H9 (cell line): ENCODE measurements at regions not wholly inside any gene's neighbourhood (a gene's known extent, or its start where the extent isn't known, plus 50 kb on each side); places are given as distances from the start of the nearest gene placed in this dataset.

ENCODE experiments used
- DNase-seq: peaks from one replicate; pipeline ENCODE4 v3.0.0-alpha.2; 2017
- H2AFZ ChIP-seq: one replicate; pipeline ENCODE4 v1.6.1; 2013; ENCODE audit warnings: mild to moderate bottlenecking, low read length, control low read depth, moderate library complexity
- H2AK5ac ChIP-seq: 2 replicates; pipeline ENCODE4 v1.6.1; 2013; ENCODE audit warnings: low read length, control low read depth, mixed read lengths; ENCODE audit not compliant: insufficient read length
- H2BK120ac ChIP-seq: one replicate; pipeline ENCODE4 v1.6.1; 2013; ENCODE audit warnings: low read depth, mild to moderate bottlenecking, low read length, control low read depth, inconsistent platforms; ENCODE audit not compliant: poor library complexity, severe bottlenecking
- H2BK12ac ChIP-seq: 2 replicates; pipeline ENCODE4 v1.6.1; 2013; ENCODE audit warnings: low read length, control low read depth, mixed read lengths, low read depth; ENCODE audit not compliant: insufficient read length
- H2BK15ac ChIP-seq: 2 replicates; pipeline ENCODE4 v1.6.1; 2013; ENCODE audit warnings: low read depth, low read length, control low read depth
- H2BK20ac ChIP-seq: one replicate; pipeline ENCODE4 v1.6.1; 2013; ENCODE audit warnings: low read depth, mild to moderate bottlenecking, low read length, control low read depth, inconsistent platforms; ENCODE audit not compliant: poor library complexity, severe bottlenecking
- H2BK5ac ChIP-seq: 2 replicates; pipeline ENCODE4 v1.6.1; 2013; ENCODE audit warnings: low read length, control low read depth, mixed read lengths; ENCODE audit not compliant: insufficient read length
- H3K14ac ChIP-seq: 2 replicates; pipeline ENCODE4 v1.6.1; 2013; ENCODE audit warnings: low read length, control low read depth; ENCODE audit not compliant: insufficient read depth
- H3K18ac ChIP-seq: 2 replicates; pipeline ENCODE4 v1.6.1; 2013; ENCODE audit warnings: low read depth, mild to moderate bottlenecking, mixed read lengths, low read length, control low read depth; ENCODE audit not compliant: insufficient read length
- H3K23ac ChIP-seq: 2 replicates; pipeline ENCODE4 v1.6.1; 2013; ENCODE audit warnings: low read length, control low read depth, mixed read lengths, low read depth; ENCODE audit not compliant: insufficient read length
- H3K23me2 ChIP-seq: 2 replicates; pipeline ENCODE4 v1.6.1; 2013; ENCODE audit warnings: low read depth, mild to moderate bottlenecking, mixed read lengths, low read length, control low read depth; ENCODE audit not compliant: insufficient read length, poor library complexity, severe bottlenecking
- H3K27ac ChIP-seq: 2 replicates; pipeline ENCODE4 v1.5.1; 2013; ENCODE audit warnings: low read length, control low read depth, mixed read lengths, low read depth; ENCODE audit not compliant: insufficient read length
- H3K27me3 ChIP-seq: 2 replicates; pipeline ENCODE4 v1.6.1; 2013; ENCODE audit warnings: low read length, control low read depth, inconsistent platforms; ENCODE audit not compliant: insufficient read depth
- H3K4ac ChIP-seq: 2 replicates; pipeline ENCODE4 v1.6.1; 2013; ENCODE audit warnings: low read depth, mild to moderate bottlenecking, control low read depth, inconsistent platforms, low read length, moderate library complexity
- H3K4me1 ChIP-seq: 2 replicates; pipeline ENCODE4 v1.6.1; 2013; ENCODE audit warnings: low read length, control low read depth, inconsistent platforms; ENCODE audit not compliant: insufficient read depth
- H3K4me2 ChIP-seq: 2 replicates; pipeline ENCODE4 v1.6.1; 2013; ENCODE audit warnings: low read length, control low read depth, mixed read lengths; ENCODE audit not compliant: insufficient read length, insufficient read depth
- H3K56ac ChIP-seq: 2 replicates; pipeline ENCODE4 v1.6.1; 2013; ENCODE audit warnings: low read depth, mild to moderate bottlenecking, mixed read lengths, low read length, control low read depth; ENCODE audit not compliant: insufficient read length
- H3K79me1 ChIP-seq: 2 replicates; pipeline ENCODE4 v1.6.1; 2013; ENCODE audit warnings: low read depth, mild to moderate bottlenecking, moderate library complexity, low read length, control low read depth, inconsistent platforms; ENCODE audit not compliant: insufficient read depth, poor library complexity, severe bottlenecking
- H3K79me2 ChIP-seq: 2 replicates; pipeline ENCODE4 v1.6.1; 2013; ENCODE audit warnings: low read length, control low read depth, inconsistent platforms; ENCODE audit not compliant: insufficient read depth
- H3K9ac ChIP-seq: 2 replicates; pipeline ENCODE4 v1.6.1; 2013; ENCODE audit warnings: low read length, control low read depth, mixed read lengths; ENCODE audit not compliant: insufficient read length; ENCODE audit errors: extremely low read depth
- H3K9me3 ChIP-seq: one replicate; pipeline ENCODE4 v1.6.1; 2013; ENCODE audit warnings: low read depth, low read length, inconsistent platforms; ENCODE audit not compliant: control insufficient read depth
- H3T11ph ChIP-seq: one replicate; pipeline ENCODE4 v1.6.1; 2013; ENCODE audit warnings: mild to moderate bottlenecking, low read length, control low read depth, inconsistent platforms
- H4K20me1 ChIP-seq: one replicate; pipeline ENCODE4 v1.6.1; 2013; ENCODE audit not compliant: control insufficient read depth, insufficient read length, insufficient read depth
- H4K5ac ChIP-seq: 2 replicates; pipeline ENCODE4 v1.6.1; 2013; ENCODE audit warnings: low read depth, mild to moderate bottlenecking, mixed read lengths, low read length, control low read depth; ENCODE audit not compliant: insufficient read length
- H4K8ac ChIP-seq: replicated peaks from 2 replicates; pipeline ENCODE4 v1.6.1; 2013; ENCODE audit warnings: low read length, control low read depth, mixed read lengths, low read depth; ENCODE audit not compliant: insufficient read length
- H4K91ac ChIP-seq: 2 replicates; pipeline ENCODE4 v1.6.1; 2013; ENCODE audit warnings: low read depth, mild to moderate bottlenecking, moderate library complexity, mixed read lengths, low read length, control low read depth; ENCODE audit not compliant: insufficient read length
- H3K27ac Mint-ChIP-seq, 3 experiments: 2 replicates in 2 of 3; 3 replicates in 1 of 3; pipeline ENCODE4 v1.8.0; 2020 to 2021; ENCODE audit warnings: mixed read lengths in 3 of 3, mild to moderate bottlenecking in 1 of 3, moderate library complexity in 1 of 3
- H3K27me3 Mint-ChIP-seq: 2 replicates; pipeline ENCODE4 v1.8.0; 2021; ENCODE audit warnings: low read depth, mild to moderate bottlenecking, moderate library complexity, mixed read lengths
- H3K36me3 Mint-ChIP-seq, 3 experiments: 2 replicates in 2 of 3; 3 replicates in 1 of 3; pipeline ENCODE4 v1.8.0; 2020 to 2021; ENCODE audit warnings: low read depth in 3 of 3, mixed read lengths in 3 of 3; ENCODE audit not compliant: insufficient read depth in 1 of 3
- H3K4me1 Mint-ChIP-seq, 2 experiments: 2 replicates each; pipeline ENCODE4 v1.8.0; 2020; ENCODE audit warnings: mixed read lengths in 2 of 2
- H3K4me3 Mint-ChIP-seq, 2 experiments: 2 replicates in 1 of 2; 3 replicates in 1 of 2; pipeline ENCODE4 v1.8.0; 2020 to 2021; ENCODE audit warnings: mild to moderate bottlenecking in 2 of 2, mixed read lengths in 2 of 2, moderate library complexity in 1 of 2
- H3K9me3 Mint-ChIP-seq, 2 experiments: 2 replicates in 1 of 2; 3 replicates in 1 of 2; pipeline ENCODE4 v1.8.0; 2020; ENCODE audit warnings: mild to moderate bottlenecking in 2 of 2, mixed read lengths in 2 of 2, moderate library complexity in 1 of 2
- CTCF ChIP-seq: fragments of 200-600 bp; sonication (generic); conservative IDR thresholded peaks from 3 replicates; pipeline ENCODE4 v1.8.0; 2021; ENCODE audit warnings: antibody characterized with exemption, mild to moderate bottlenecking
- WGBS: extraction: QIAGEN DNeasy Blood & Tissue Kit; methylation state at CpG from one replicate; pipeline ENCODE4 v1.1.7; 2013; ENCODE audit warnings: missing lambda C conversion rate, low lambda C conversion rate, mixed read lengths; ENCODE audit not compliant: insufficient read length; ENCODE audit errors: extremely low coverage; 5-methylcytosine and 5-hydroxymethylcytosine counted together

GRCh38 chr13:55617241-55617640 lies 1523.5 kb upstream of the PRR20A start:
- Histone ChIP-seq H3K4ac (no peak overlapping the region), H2BK5ac (no peak overlapping the region), H4K91ac (no peak overlapping the region), H2BK12ac (no peak overlapping the region), H2AK5ac (no peak overlapping the region), H3K23me2 (no peaks in the 10 kb centered on the region), H3T11ph (no peak overlapping the region), H4K5ac (no peak overlapping the region), H3K27ac (no peak overlapping the region), H3K4me2 (no peak overlapping the region), H4K20me1 (no peaks in the 10 kb centered on the region), H2BK15ac (no peak overlapping the region), H2BK120ac (no peak overlapping the region), H3K56ac (no peak overlapping the region), H3K79me2 (no peaks in the 10 kb centered on the region), H4K8ac (no peak overlapping the region), H2AFZ (no peak overlapping the region), H3K27me3 (no peaks in the 10 kb centered on the region; the same call in 1 of the 2 replicates), H3K14ac (no peak overlapping the region), H3K18ac (no peak overlapping the region), H3K9ac (no peak overlapping the region), H2BK20ac (no peak overlapping the region), H3K79me1 (no peaks in the 10 kb centered on the region), H3K23ac (no peak overlapping the region), H3K9me3 (no peaks in the 10 kb centered on the region), H3K4me1 (no peaks in the 10 kb centered on the region)
- DNase-seq = no peak
- Mint-ChIP-seq H3K9me3 (no peaks in the 10 kb centered on the region; a peak in 1 of 5 replicates), H3K36me3 (no peaks in the 10 kb centered on the region), H3K27ac (no peak overlapping the region; a peak in 1 of 7 replicates), H3K4me3 (no peak overlapping the region), H3K27me3 (no peaks in the 10 kb centered on the region), H3K4me1 (peaks cover 0 to 3% of the 10 kb centered on the region in 2 experiments; a peak in 1 of 4 replicates)
- TF ChIP-seq CTCF = no peak
- no CpG with 5 or more reads among the region's 3 CpGs for WGBS
